HL-60 (cell line): ENCODE measurements at regions not wholly inside any gene's neighbourhood (a gene's known extent, or its start where the extent isn't known, plus 50 kb on each side); places are given as distances from the start of the nearest gene placed in this dataset.

Experiments
- CTCF ChIP-seq: IDR thresholded peaks from one replicate; pipeline ENCODE4 v1.5.1; 2011; ENCODE audit warnings: low read length, control low read depth, inconsistent platforms; ENCODE audit not compliant: insufficient read depth
- GABPA ChIP-seq: IDR thresholded peaks from 2 replicates; pipeline ENCODE4 v1.6.1; 2012; ENCODE audit warnings: low read depth
- POLR2AphosphoS5 ChIP-seq: IDR thresholded peaks from 2 replicates; pipeline ENCODE4 v1.6.1; 2012; ENCODE audit warnings: low read depth
- REST ChIP-seq: IDR thresholded peaks from 2 replicates; pipeline ENCODE4 v1.6.1; 2012; ENCODE audit warnings: low read depth; ENCODE audit not compliant: insufficient replicate concordance

- TF ChIP-seq CTCF (no peak), POLR2AphosphoS5 (no peak), GABPA (no peak), REST (no peak)
Measured at GRCh38 chr13:79742923-79743322, 262.0 kb downstream of the NDFIP2 start.
